Hepatocyte (in vitro differentiated cells): ENCODE measurements at regions not wholly inside any gene's neighbourhood (a gene's known extent, or its start where the extent isn't known, plus 50 kb on each side); places are given as distances from the start of the nearest gene placed in this dataset.

ENCODE experiments used
- DNase-seq: peaks from one replicate; pipeline ENCODE4 v3.0.0-alpha.2; 2016; ENCODE audit warnings: low spot score
- H2AFZ ChIP-seq: fragments of 200-600 bp; sonication (generic); 2 replicates; pipeline ENCODE4 v1.6.0; 2016; ENCODE audit warnings: antibody characterized with exemption, mild to moderate bottlenecking
- H3K27ac ChIP-seq: fragments of 200-600 bp; sonication (generic); 2 replicates; pipeline ENCODE4 v1.5.1; 2016; ENCODE audit warnings: mild to moderate bottlenecking
- H3K27me3 ChIP-seq: fragments of 200-600 bp; sonication (generic); 2 replicates; pipeline ENCODE4 v1.6.1; 2016
- H3K36me3 ChIP-seq: fragments of 200-600 bp; sonication (generic); replicated peaks from 2 replicates; pipeline ENCODE4 v1.5.1; 2016; ENCODE audit warnings: low read depth; ENCODE audit not compliant: insufficient read depth
- H3K4me1 ChIP-seq: fragments of 200-600 bp; sonication (generic); 2 replicates; pipeline ENCODE4 v1.5.1; 2016; ENCODE audit warnings: mild to moderate bottlenecking, moderate library complexity; ENCODE audit not compliant: insufficient read depth
- H3K4me2 ChIP-seq: fragments of 200-600 bp; sonication (generic); 2 replicates; pipeline ENCODE4 v1.6.0; 2016
- H3K4me3 ChIP-seq: fragments of 200-600 bp; sonication (generic); 2 replicates; pipeline ENCODE4 v1.5.1; 2016; ENCODE audit warnings: mild to moderate bottlenecking
- H3K79me2 ChIP-seq: fragments of 200-600 bp; sonication (generic); 2 replicates; pipeline ENCODE4 v1.6.0; 2017; ENCODE audit warnings: mild to moderate bottlenecking
- H3K9me2 ChIP-seq: fragments of 200-600 bp; sonication (generic); replicated peaks from 2 replicates; pipeline ENCODE4 v1.6.0; 2017; ENCODE audit warnings: mild to moderate bottlenecking; ENCODE audit not compliant: insufficient read depth
- H3K9me3 ChIP-seq: fragments of 200-600 bp; sonication (generic); 2 replicates; pipeline ENCODE4 v1.5.1; 2016; ENCODE audit warnings: low read depth, mild to moderate bottlenecking
- H4K20me1 ChIP-seq: fragments of 200-600 bp; sonication (generic); 2 replicates; pipeline ENCODE4 v1.6.0; 2016; ENCODE audit warnings: mild to moderate bottlenecking; ENCODE audit not compliant: insufficient read depth, poor library complexity, severe bottlenecking
- CTCF ChIP-seq: fragments of 200-600 bp; sonication (generic); IDR thresholded peaks from 2 replicates; pipeline ENCODE4 v1.5.1; 2016; ENCODE audit warnings: antibody characterized with exemption, mild to moderate bottlenecking; ENCODE audit not compliant: poor library complexity
- EZH2 ChIP-seq: fragments of 200-600 bp; sonication (generic); IDR thresholded peaks from 2 replicates; pipeline ENCODE4 v1.6.1; 2016; ENCODE audit warnings: antibody characterized with exemption, mild to moderate bottlenecking, borderline replicate concordance
- EZH2phosphoT487 ChIP-seq: fragments of 200-600 bp; sonication (generic); IDR thresholded peaks from one replicate; pipeline ENCODE4 v1.6.1; 2018; ENCODE audit warnings: antibody characterized with exemption, mild to moderate bottlenecking, low read depth, moderate library complexity; ENCODE audit not compliant: unreplicated experiment, severe bottlenecking
- WGBS: methylation state at CpG from one replicate; pipeline ENCODE4 v1.1.6; 2016; ENCODE audit warnings: low lambda C conversion rate; ENCODE audit errors: missing lambda C conversion rate; 5-methylcytosine and 5-hydroxymethylcytosine counted together

GRCh38 chr2:188878716-188879115 lies 95.5 kb upstream of the COL3A1 start:
- H3K4me3 ChIP-seq = no peak overlapping the region
- no peaks in the 10 kb centered on the region for H3K27me3 ChIP-seq
- H2AFZ ChIP-seq = no peak overlapping the region
- H3K4me2 ChIP-seq = no peak overlapping the region
- no peaks in the 10 kb centered on the region for H3K9me3 ChIP-seq
- H4K20me1 ChIP-seq = no peaks in the 10 kb centered on the region
- H3K9me2 ChIP-seq = no peaks in the 10 kb centered on the region
- no peaks in the 10 kb centered on the region for H3K36me3 ChIP-seq
- DNase-seq = no peak
- no peaks in the 10 kb centered on the region for H3K79me2 ChIP-seq
- TF ChIP-seq EZH2phosphoT487 (no peak), CTCF (no peak), EZH2 (no peak)
- peaks cover 5% of the 10 kb centered on the region for H3K4me1 ChIP-seq
- no peak overlapping the region for H3K27ac ChIP-seq

GRCh38 chr2:188880740-188881139 lies 93.4 kb upstream of the COL3A1 start:
- TF ChIP-seq EZH2phosphoT487 (no peak), EZH2 (no peak), CTCF (no peak)
- Histone ChIP-seq H4K20me1 (no peaks in the 10 kb centered on the region), H3K9me3 (no peaks in the 10 kb centered on the region), H3K9me2 (no peaks in the 10 kb centered on the region), H3K4me1 (peaks cover 5% of the 10 kb centered on the region), H3K36me3 (no peaks in the 10 kb centered on the region), H3K4me2 (no peak overlapping the region), H3K27ac (no peak overlapping the region), H3K4me3 (no peak overlapping the region), H3K27me3 (no peaks in the 10 kb centered on the region), H3K79me2 (peaks cover under 1% of the 10 kb centered on the region), H2AFZ (no peak overlapping the region)
- DNase-seq = no peak

GRCh38 chr2:188881434-188881833 lies 92.7 kb upstream of the COL3A1 start:
- Histone ChIP-seq H2AFZ (no peak overlapping the region), H3K27me3 (no peaks in the 10 kb centered on the region), H3K4me2 (no peak overlapping the region), H3K4me3 (no peak overlapping the region), H3K36me3 (no peaks in the 10 kb centered on the region), H3K9me3 (no peaks in the 10 kb centered on the region), H4K20me1 (no peaks in the 10 kb centered on the region), H3K4me1 (peaks cover 5% of the 10 kb centered on the region), H3K27ac (peak overlapping the region; percentile 71), H3K9me2 (no peaks in the 10 kb centered on the region), H3K79me2 (peaks cover 2% of the 10 kb centered on the region)
- no peak for TF ChIP-seq EZH2phosphoT487
- TF ChIP-seq EZH2 = no peak
- no peak for TF ChIP-seq CTCF
- no peak for DNase-seq
- WGBS = 91% methylated on average over 1 of the region's 1 CpG

GRCh38 chr2:188884046-188884445 lies 90.1 kb upstream of the COL3A1 start:
- Histone ChIP-seq H3K27ac (peak overlapping the region; percentile 71), H3K79me2 (peaks cover 4% of the 10 kb centered on the region), H3K36me3 (no peaks in the 10 kb centered on the region), H3K9me2 (no peaks in the 10 kb centered on the region), H2AFZ (no peak overlapping the region), H3K27me3 (no peaks in the 10 kb centered on the region), H3K4me2 (peak overlapping the region; percentile 29), H3K4me1 (peaks cover 5% of the 10 kb centered on the region), H3K4me3 (no peak overlapping the region), H3K9me3 (no peaks in the 10 kb centered on the region), H4K20me1 (no peaks in the 10 kb centered on the region)
- WGBS = 46% methylated on average over 1 of the region's 1 CpG
- DNase-seq = peak; percentile 42
- TF ChIP-seq EZH2phosphoT487 (no peak), EZH2 (no peak), CTCF (no peak)
